HG02870 (cell line): ENCODE measurements at regions not wholly inside any gene's neighbourhood (a gene's known extent, or its start where the extent isn't known, plus 50 kb on each side); places are given as distances from the start of the nearest gene placed in this dataset.

Experiments
- ATAC-seq: cut with Tn5 transposase; IDR thresholded peaks from one replicate; pipeline ENCODE4 v1.9.1; 2021; ENCODE audit warnings: mild to moderate bottlenecking, moderate library complexity; ENCODE audit not compliant: unreplicated experiment

DNA sequence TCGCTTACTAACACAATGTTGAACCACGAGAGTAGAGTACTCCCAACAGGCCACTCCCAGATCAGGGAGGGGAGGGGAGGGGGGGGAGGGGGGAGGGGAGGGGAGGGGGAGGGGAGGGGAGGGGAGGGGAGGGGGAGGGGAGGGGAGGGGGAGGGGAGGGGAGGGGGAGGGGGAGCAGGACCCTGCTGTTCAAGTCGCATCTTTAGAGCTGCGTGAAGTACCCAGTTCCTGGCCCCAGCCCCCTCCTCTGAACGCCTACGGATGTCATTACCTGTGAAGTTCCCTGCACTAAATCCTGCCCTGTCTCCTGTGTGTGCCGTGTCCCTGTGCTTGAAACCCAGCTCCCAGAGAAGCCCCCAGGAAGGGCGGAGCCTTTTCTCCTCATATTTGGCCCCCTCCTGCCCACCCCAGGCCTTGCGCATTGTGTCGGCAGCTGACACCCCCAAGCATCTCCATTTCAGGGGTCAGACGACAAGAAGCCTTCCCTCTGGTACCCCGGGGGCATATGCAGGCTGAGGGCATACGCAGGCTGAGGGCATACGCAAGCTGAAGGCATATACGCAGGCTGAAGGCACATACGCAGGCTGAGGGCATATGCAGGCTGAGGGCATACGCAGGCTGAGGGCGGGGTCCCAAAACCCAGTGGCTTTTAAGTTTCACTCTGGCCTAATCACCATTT lies 330.2 kb downstream of the C16orf95 start:
- no peak for ATAC-seq

DNA sequence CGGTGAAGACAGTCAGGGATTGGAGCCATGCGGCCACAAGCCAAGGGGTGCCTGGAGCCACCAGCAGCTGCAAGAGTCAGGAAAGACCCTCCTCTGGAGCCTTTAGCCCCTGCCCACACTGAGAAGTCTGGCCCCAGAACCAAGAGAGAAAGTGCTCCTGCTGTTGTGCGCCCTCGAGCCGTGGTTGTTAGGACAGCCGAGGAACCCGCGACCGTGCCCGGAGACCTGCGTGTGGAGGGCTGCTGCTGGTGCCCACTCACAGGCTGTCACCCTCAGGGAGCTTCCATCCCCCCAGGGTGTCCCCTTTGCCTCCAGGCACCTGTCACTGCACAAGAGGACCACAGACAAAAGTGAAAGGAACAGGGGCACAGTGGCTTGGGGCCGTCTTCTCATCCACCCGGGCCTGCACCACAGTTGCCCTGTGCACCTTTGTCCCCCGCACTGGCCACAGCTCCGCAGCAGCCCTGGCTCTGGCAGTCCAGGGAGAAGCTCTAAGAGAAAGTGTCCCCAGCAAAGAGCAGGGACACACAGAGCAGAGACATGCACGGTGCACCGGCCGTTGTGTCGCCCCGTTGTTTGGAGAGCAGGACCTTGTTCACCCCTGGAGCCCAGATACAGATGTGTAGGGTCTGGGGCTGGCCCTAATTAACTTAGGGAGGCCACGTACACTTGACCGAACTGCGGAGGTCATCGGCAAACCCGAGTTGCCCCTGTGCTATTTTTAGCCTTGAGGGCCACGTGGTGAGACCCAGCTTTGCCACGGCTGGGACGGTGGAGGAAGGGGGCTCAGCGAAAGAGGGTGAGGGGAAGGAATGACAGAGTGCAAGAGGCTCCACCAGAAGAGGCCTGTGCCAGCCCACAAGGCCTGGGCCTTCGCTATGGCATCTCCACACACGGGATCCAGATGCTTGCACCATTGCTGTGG lies 329.2 kb downstream of the C16orf95 start:
- ATAC-seq: no peak

- ATAC-seq: no peak
These were observed 328.1 kb downstream of the C16orf95 start for GRCh38 chr16:86988920-86989696.

DNA sequence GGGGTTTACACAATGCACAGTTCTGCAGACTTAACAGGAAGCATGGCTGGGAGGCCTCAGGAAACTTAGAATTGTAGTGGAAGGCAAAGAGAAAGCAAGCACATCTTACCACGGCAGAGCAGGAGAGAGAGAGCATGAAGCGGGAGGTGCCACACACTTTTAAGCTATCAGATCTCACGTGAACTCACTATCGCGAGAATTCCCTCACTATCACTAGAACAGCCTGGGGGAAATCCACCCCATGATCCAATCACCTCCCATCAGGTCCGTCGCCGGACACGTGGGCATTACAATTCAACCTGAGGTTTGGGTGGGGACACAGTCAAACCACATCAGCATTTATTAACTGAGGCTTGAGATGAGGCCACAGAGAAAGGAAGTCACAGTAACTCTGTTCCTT lies 326.7 kb downstream of the C16orf95 start:
- ATAC-seq: no peak

DNA sequence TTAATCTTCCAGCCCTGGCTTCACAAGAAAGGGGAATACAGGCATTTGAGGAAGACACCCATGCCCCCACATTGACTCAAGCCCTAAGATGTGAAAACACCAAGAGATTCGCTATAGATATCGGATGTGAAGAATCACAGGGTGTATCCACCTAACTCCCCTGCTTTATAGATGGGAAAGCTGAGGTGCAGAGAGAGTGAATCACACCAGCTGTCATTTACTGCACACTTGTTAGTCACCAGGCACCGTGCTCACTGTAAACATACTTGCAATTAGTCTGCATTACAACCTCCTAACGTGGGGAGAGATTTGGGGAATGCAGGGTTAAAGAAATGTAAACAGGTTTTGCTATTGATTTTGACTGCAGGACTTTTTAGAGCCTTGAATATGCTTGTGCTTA lies 325.5 kb downstream of the C16orf95 start:
- no peak for ATAC-seq

GRCh38 chr16:86992587-86992986 lies 324.6 kb downstream of the C16orf95 start:
- no peak for ATAC-seq

- no peak for ATAC-seq
These were observed 323.6 kb downstream of the C16orf95 start for GRCh38 chr16:86993426-86994110.

GRCh38 chr16:86994215-86994614 lies 323.0 kb downstream of the C16orf95 start:
- ATAC-seq: no peak

DNA sequence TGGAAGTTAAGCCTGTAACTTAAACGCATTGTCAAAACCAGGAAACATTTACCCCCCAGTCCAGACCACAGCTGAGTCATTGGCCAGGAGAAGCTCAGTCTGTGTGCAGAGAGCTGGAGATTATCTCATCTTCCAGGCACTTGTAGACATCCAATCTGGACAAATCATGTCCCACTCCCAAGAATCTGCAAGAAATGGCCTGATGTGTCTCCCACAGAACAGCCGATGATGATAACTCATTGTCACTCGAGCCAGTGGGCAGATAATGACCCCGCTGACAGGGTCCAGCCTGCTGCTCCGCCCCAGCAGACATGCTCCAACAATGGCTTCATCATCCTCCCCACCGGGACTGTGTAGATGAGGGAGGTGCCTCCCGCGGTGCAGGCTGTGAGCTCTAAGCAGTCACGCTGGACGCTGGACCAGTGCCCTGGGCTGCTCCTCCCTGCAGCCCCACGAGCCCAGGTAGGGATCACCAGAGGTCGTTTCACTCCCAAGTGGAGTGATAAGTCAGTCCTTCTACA lies 322.5 kb downstream of the C16orf95 start:
- ATAC-seq: no peak

DNA sequence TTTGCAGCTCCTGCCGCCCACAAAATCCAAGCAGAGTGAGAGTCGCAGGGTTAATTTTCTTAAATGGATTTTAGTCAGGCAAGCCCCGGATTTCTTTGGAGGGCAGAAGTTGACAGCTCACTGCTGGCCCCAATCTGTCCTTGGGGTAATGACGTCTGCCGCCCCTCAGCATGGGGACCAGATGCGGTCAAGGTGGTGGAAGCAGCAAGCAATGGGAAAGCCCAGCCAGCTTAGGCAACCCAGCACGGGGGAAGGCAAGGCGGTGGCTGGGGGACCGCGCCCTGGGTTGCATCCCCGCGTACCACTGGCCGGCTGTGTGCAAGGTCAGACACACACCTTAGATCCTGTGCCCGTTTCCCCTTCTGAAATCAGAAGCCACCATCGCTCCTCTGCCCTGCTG lies 321.7 kb downstream of the C16orf95 start:
- no peak for ATAC-seq

DNA sequence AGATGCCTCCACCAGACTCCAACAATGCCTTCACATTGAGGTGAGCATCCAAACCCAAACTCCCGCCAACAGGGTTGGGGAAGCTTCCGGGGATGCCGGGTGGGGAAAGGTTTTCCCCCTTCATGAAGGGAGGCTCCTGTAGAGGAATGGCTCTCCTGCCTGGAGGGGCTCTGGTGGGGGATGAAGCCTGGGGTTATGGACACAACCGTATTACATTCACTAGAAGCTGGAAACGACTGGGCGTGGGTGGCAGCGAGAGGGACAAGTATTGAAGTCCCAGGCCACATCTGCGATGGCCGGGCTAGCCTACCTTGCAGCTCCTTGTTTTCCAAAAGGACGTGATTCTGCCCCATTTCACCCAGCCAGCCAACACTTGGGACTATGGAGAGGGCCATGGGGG lies 321.1 kb downstream of the C16orf95 start:
- ATAC-seq: no peak

- no peak for ATAC-seq
These were observed 320.1 kb downstream of the C16orf95 start for GRCh38 chr16:86997058-86997457.

- ATAC-seq: no peak
These were observed 318.8 kb downstream of the C16orf95 start for GRCh38 chr16:86998196-86999001.

- ATAC-seq: no peak
These were observed 317.2 kb downstream of the C16orf95 start for GRCh38 chr16:87000001-87000400.

GRCh38 chr16:87002717-87003413 lies 314.3 kb downstream of the C16orf95 start:
- ATAC-seq: no peak

GRCh38 chr16:87003414-87003755 lies 313.8 kb downstream of the C16orf95 start:
- no peak for ATAC-seq

GRCh38 chr16:87006021-87006420 lies 311.2 kb downstream of the C16orf95 start:
- ATAC-seq: no peak

GRCh38 chr16:87006789-87007745 lies 310.1 kb downstream of the C16orf95 start:
- no peak for ATAC-seq
